OCI-LY1 (cell line): ENCODE measurements at regions not wholly inside any gene's neighbourhood (a gene's known extent, or its start where the extent isn't known, plus 50 kb on each side); places are given as distances from the start of the nearest gene placed in this dataset.

Source experiments
- H2AFZ ChIP-seq: fragments of 200-600 bp; sonication (generic), shearing (Covaris generic); 2 replicates; pipeline ENCODE4 v1.6.0; 2014; ENCODE audit warnings: antibody characterized with exemption, mild to moderate bottlenecking, low read length
- H3F3A ChIP-seq: fragments of 200-600 bp; sonication (generic), shearing (Covaris generic); 2 replicates; pipeline ENCODE4 v1.6.0; 2014; ENCODE audit warnings: mild to moderate bottlenecking, antibody characterized with exemption, low read length, moderate library complexity; ENCODE audit not compliant: insufficient read depth
- H3K27ac ChIP-seq: fragments of 200-600 bp; sonication (generic); 2 replicates; pipeline ENCODE4 v1.5.1; 2014; ENCODE audit warnings: low read length, mixed run types, mild to moderate bottlenecking, low read depth; ENCODE audit not compliant: poor library complexity, severe bottlenecking
- H3K27me3 ChIP-seq: fragments of 200-600 bp; sonication (generic); 2 replicates; pipeline ENCODE4 v1.6.0; 2014; ENCODE audit warnings: antibody characterized with exemption, mild to moderate bottlenecking, low read length, moderate library complexity; ENCODE audit not compliant: insufficient read depth
- H3K36me3 ChIP-seq: fragments of 200-600 bp; sonication (generic); 2 replicates; pipeline ENCODE4 v1.6.1; 2014; ENCODE audit warnings: mild to moderate bottlenecking, antibody characterized with exemption, low read length, moderate library complexity, mixed read lengths; ENCODE audit not compliant: insufficient read depth
- H3K4me1 ChIP-seq: fragments of 200-600 bp; sonication (generic); 2 replicates; pipeline ENCODE4 v1.5.1; 2014; ENCODE audit warnings: mild to moderate bottlenecking, low read length, moderate library complexity; ENCODE audit not compliant: insufficient read depth, severe bottlenecking
- H3K4me2 ChIP-seq: fragments of 200-600 bp; sonication (generic), shearing (Covaris generic); 2 replicates; pipeline ENCODE4 v1.6.1; 2014; ENCODE audit warnings: low read length
- H3K4me3 ChIP-seq: fragments of 200-600 bp; sonication (generic); 2 replicates; pipeline ENCODE4 v1.5.1; 2014; ENCODE audit warnings: low read length, low read depth, mild to moderate bottlenecking, mixed read lengths; ENCODE audit not compliant: poor library complexity, severe bottlenecking
- H3K79me2 ChIP-seq: fragments of 200-600 bp; shearing (Covaris generic); 2 replicates; pipeline ENCODE4 v1.6.1; 2016; ENCODE audit warnings: mixed run types, low read length, mixed read lengths; ENCODE audit not compliant: insufficient read depth
- H3K9ac ChIP-seq: fragments of 200-600 bp; sonication (generic), shearing (Covaris generic); 2 replicates; pipeline ENCODE4 v1.6.1; 2014; ENCODE audit warnings: mild to moderate bottlenecking, low read length, mixed read lengths
- H3K9me2 ChIP-seq: fragments of 200-600 bp; sonication (generic), shearing (Covaris generic); 2 replicates; pipeline ENCODE4 v1.6.1; 2014; ENCODE audit warnings: low read depth, mild to moderate bottlenecking, low read length, mixed read lengths
- H3K9me3 ChIP-seq: fragments of 200-600 bp; shearing (Covaris generic); 2 replicates; pipeline ENCODE4 v1.6.1; 2014; ENCODE audit warnings: low read length, mixed read lengths
- H4K20me1 ChIP-seq: fragments of 200-600 bp; sonication (generic), shearing (Covaris generic); 2 replicates; pipeline ENCODE4 v1.6.0; 2016; ENCODE audit warnings: mild to moderate bottlenecking, low read length; ENCODE audit not compliant: insufficient read depth
- CTCF ChIP-seq: fragments of 200-600 bp; sonication (generic), shearing (Covaris generic); IDR thresholded peaks from 2 replicates; pipeline ENCODE4 v1.5.1; 2017; ENCODE audit warnings: mild to moderate bottlenecking, antibody characterized with exemption, low read length, moderate library complexity, mixed read lengths
- EZH2 ChIP-seq: fragments of 200-600 bp; sonication (generic), shearing (Covaris generic); IDR thresholded peaks from 2 replicates; pipeline ENCODE4 v1.8.0; 2017; ENCODE audit warnings: borderline replicate concordance, mixed run types, mild to moderate bottlenecking, antibody characterized with exemption, low read length, moderate library complexity, mixed read lengths

- H3K27me3 ChIP-seq: no peaks in the 10 kb centered on the region
- H3K27ac ChIP-seq: no peak overlapping the region
- H3K36me3 ChIP-seq: peaks cover 10% of the 10 kb centered on the region
- TF ChIP-seq CTCF (no peak), EZH2 (no peak)
- no peaks in the 10 kb centered on the region for H3K4me1 ChIP-seq
- no peaks in the 10 kb centered on the region for H3K79me2 ChIP-seq
- no peak overlapping the region for H3K9ac ChIP-seq
- H4K20me1 ChIP-seq: no peaks in the 10 kb centered on the region
- no peak overlapping the region for H3K4me2 ChIP-seq
- H3K9me2 ChIP-seq: no peaks in the 10 kb centered on the region
- no peaks in the 10 kb centered on the region for H3F3A ChIP-seq
- no peaks in the 10 kb centered on the region for H3K9me3 ChIP-seq
- H3K4me3 ChIP-seq: no peak overlapping the region
- H2AFZ ChIP-seq: no peak overlapping the region
Observed at GRCh38 chr18:23342506-23342905, 110.6 kb upstream of the RIOK3 start.

GRCh38 chr18:23350188-23350587 lies 102.9 kb upstream of the RIOK3 start:
- Histone ChIP-seq H3K79me2 (no peaks in the 10 kb centered on the region), H3K9me2 (no peaks in the 10 kb centered on the region), H3K9me3 (peaks cover 10% of the 10 kb centered on the region; the same call in 1 of the 2 replicates), H3K4me2 (no peak overlapping the region), H3K36me3 (peaks cover 53% of the 10 kb centered on the region), H3F3A (no peaks in the 10 kb centered on the region), H3K27ac (no peak overlapping the region), H4K20me1 (no peaks in the 10 kb centered on the region), H3K4me3 (no peak overlapping the region), H3K27me3 (no peaks in the 10 kb centered on the region), H2AFZ (no peak overlapping the region), H3K4me1 (peaks cover 20% of the 10 kb centered on the region), H3K9ac (no peak overlapping the region)
- TF ChIP-seq EZH2: no peak
- TF ChIP-seq CTCF: no peak

GRCh38 chr18:23351521-23351920 lies 101.6 kb upstream of the RIOK3 start:
- Histone ChIP-seq H3F3A (no peaks in the 10 kb centered on the region), H4K20me1 (no peaks in the 10 kb centered on the region), H3K9me2 (no peaks in the 10 kb centered on the region), H3K9ac (no peak overlapping the region), H3K27me3 (no peaks in the 10 kb centered on the region), H3K27ac (no peak overlapping the region), H2AFZ (no peak overlapping the region), H3K79me2 (no peaks in the 10 kb centered on the region), H3K4me1 (peaks cover 20% of the 10 kb centered on the region), H3K4me3 (no peak overlapping the region), H3K36me3 (peaks cover 53% of the 10 kb centered on the region), H3K4me2 (no peak overlapping the region), H3K9me3 (peaks cover 10% of the 10 kb centered on the region; the same call in 1 of the 2 replicates)
- TF ChIP-seq EZH2: no peak
- no peak for TF ChIP-seq CTCF
